SK-N-SH (cell line): ENCODE measurements at regions not wholly inside any gene's neighbourhood (a gene's known extent, or its start where the extent isn't known, plus 50 kb on each side); places are given as distances from the start of the nearest gene placed in this dataset.

Source experiments
- CTCF ChIA-PET: fragments of 300-600, 350-600 bp; formaldehyde crosslinking; extraction: SDS; loops from one replicate; lab custom pipeline; 2021; lab: Yijun Ruan, JAX
- POLR2A ChIA-PET: fragments of 350-600 bp; sonication (Branson Sonifier 250); formaldehyde crosslinking; extraction: SDS; loops from one replicate; lab custom pipeline; 2020; ENCODE audit warnings: antibody characterized with exemption, inconsistent platforms; lab: Yijun Ruan, JAX
- DNase-seq: peaks from one replicate; pipeline ENCODE4 v3.0.0; 2012
- H2AFZ ChIP-seq: fragments of 200-600 bp; sonication (generic); 2 replicates; pipeline ENCODE4 v1.8.1; 2016; ENCODE audit warnings: antibody characterized with exemption, mild to moderate bottlenecking, low read depth
- H3F3A ChIP-seq: fragments of 200-600 bp; sonication (generic); replicated peaks from 2 replicates; pipeline ENCODE3; 2016; ENCODE audit warnings: antibody characterized with exemption, mild to moderate bottlenecking; ENCODE audit not compliant: insufficient read depth
- H3K27ac ChIP-seq, 2 experiments: fragments of 200-500 bp in 1 of 2; fragments of 200-600 bp in 1 of 2; sonication (Bioruptor generic) in 1 of 2; sonication (generic), shearing (Covaris generic) in 1 of 2; 2 replicates each; pipeline versions ENCODE4 v1.5.1 to v1.6.1; 2014 to 2016; ENCODE audit warnings: low read depth in 2 of 2, inconsistent platforms in 1 of 2, low read length in 1 of 2, mild to moderate bottlenecking in 1 of 2, mixed read lengths in 1 of 2
- H3K27me3 ChIP-seq: fragments of 200-600 bp; sonication (generic), shearing (Covaris generic); 2 replicates; pipeline ENCODE4 v1.6.1; 2016; ENCODE audit warnings: mixed run types; ENCODE audit not compliant: insufficient read depth
- H3K36me3 ChIP-seq, 2 experiments: fragments of 200-500 bp in 1 of 2; fragments of 200-600 bp in 1 of 2; sonication (Bioruptor generic) in 1 of 2; sonication (generic) in 1 of 2; replicated peaks in 1 of 2; 2 replicates each; pipeline versions ENCODE3 to v1.5.1; 2014 to 2016; ENCODE audit warnings: low read length in 1 of 2, mild to moderate bottlenecking in 1 of 2; ENCODE audit not compliant: insufficient read depth in 2 of 2, control insufficient read depth in 1 of 2
- H3K4me1 ChIP-seq, 2 experiments: fragments of 200-500 bp in 1 of 2; fragments of 200-600 bp in 1 of 2; sonication (Bioruptor generic) in 1 of 2; sonication (generic), shearing (Covaris generic) in 1 of 2; 2 replicates each; pipeline versions ENCODE4 v1.5.1 to v1.6.1; 2014 to 2016; ENCODE audit warnings: low read depth in 1 of 2, low read length in 1 of 2, mixed run types in 1 of 2; ENCODE audit not compliant: insufficient read depth in 2 of 2, control insufficient read depth in 1 of 2
- H3K4me2 ChIP-seq: fragments of 200-600 bp; sonication (generic), shearing (Covaris generic); 2 replicates; pipeline ENCODE4 v1.6.1; 2017; ENCODE audit warnings: mixed run types
- H3K4me3 ChIP-seq, 2 experiments: fragments of 200-500 bp in 1 of 2; fragments of 200-600 bp in 1 of 2; sonication (Bioruptor generic) in 1 of 2; sonication (generic), shearing (Covaris generic) in 1 of 2; 2 replicates each; pipeline versions ENCODE4 v1.5.1 to v1.8.1; 2014 to 2016; ENCODE audit warnings: low read depth in 2 of 2, inconsistent platforms in 1 of 2, low read length in 1 of 2, mild to moderate bottlenecking in 1 of 2, mixed read lengths in 1 of 2, moderate library complexity in 1 of 2
- H3K79me2 ChIP-seq: fragments of 200-600 bp; sonication (generic); 2 replicates; pipeline ENCODE4 v1.8.1; 2017; ENCODE audit warnings: mild to moderate bottlenecking; ENCODE audit not compliant: insufficient read depth
- H3K9ac ChIP-seq: fragments of 200-600 bp; sonication (generic); 2 replicates; pipeline ENCODE4 v1.6.1; 2017; ENCODE audit warnings: mixed run types
- H3K9me2 ChIP-seq: fragments of 200-600 bp; sonication (generic); 2 replicates; pipeline ENCODE4 v1.6.1; 2017; ENCODE audit warnings: mixed run types
- H3K9me3 ChIP-seq: fragments of 200-600 bp; sonication (generic); 2 replicates; pipeline ENCODE4 v1.6.1; 2017; ENCODE audit warnings: mixed run types, mild to moderate bottlenecking, moderate library complexity
- H4K20me1 ChIP-seq: fragments of 200-600 bp; sonication (generic); 2 replicates; pipeline ENCODE4 v1.6.1; 2017; ENCODE audit warnings: mild to moderate bottlenecking, mixed run types; ENCODE audit not compliant: insufficient read depth
- CHD2 ChIP-seq: fragments of 150-350 bp; IDR thresholded peaks from 2 replicates; pipeline ENCODE4 v1.6.1; 2018; ENCODE audit warnings: low read length; ENCODE audit not compliant: partially characterized antibody
- CTCF ChIP-seq: fragments of 200-600 bp; sonication (generic); IDR thresholded peaks from 2 replicates; pipeline ENCODE4 v1.6.1; 2017; ENCODE audit warnings: antibody characterized with exemption, mild to moderate bottlenecking, moderate library complexity
- ELF1 ChIP-seq: IDR thresholded peaks from 2 replicates; pipeline ENCODE4 v1.4.0; 2012
- EP300 ChIP-seq, 2 experiments: IDR thresholded peaks; 2 replicates each; pipeline versions ENCODE4 v1.4.0 to v1.6.1; 2012; ENCODE audit warnings: borderline replicate concordance in 1 of 2, low read depth in 1 of 2, low read length in 1 of 2
- EZH2phosphoT487 ChIP-seq: fragments of 200-600 bp; sonication (generic); IDR thresholded peaks from 2 replicates; pipeline ENCODE4 v1.6.1; 2017; ENCODE audit warnings: low read depth, mixed run types, mild to moderate bottlenecking, antibody characterized with exemption, moderate library complexity, borderline replicate concordance
- FOSL2 ChIP-seq: IDR thresholded peaks from 2 replicates; pipeline ENCODE4 v1.4.0; 2012; ENCODE audit warnings: low read depth, mild to moderate bottlenecking, moderate library complexity, borderline replicate concordance
- JUND ChIP-seq: IDR thresholded peaks from 2 replicates; pipeline ENCODE4 v1.4.0; 2012
- MEF2A ChIP-seq: IDR thresholded peaks from 2 replicates; pipeline ENCODE4 v1.4.0; 2012; ENCODE audit warnings: low read depth, borderline replicate concordance
- NFIC ChIP-seq: IDR thresholded peaks from 2 replicates; pipeline ENCODE4 v1.4.0; 2012; ENCODE audit warnings: borderline replicate concordance
- NRF1 ChIP-seq: IDR thresholded peaks from 2 replicates; pipeline ENCODE4 v1.6.1; 2012; ENCODE audit warnings: low read depth, mild to moderate bottlenecking, low read length
- RAD21 ChIP-seq: IDR thresholded peaks from 2 replicates; pipeline ENCODE4 v1.6.1; 2012; ENCODE audit warnings: mild to moderate bottlenecking, low read length
- RXRA ChIP-seq: IDR thresholded peaks from 2 replicates; pipeline ENCODE4 v1.4.0; 2012; ENCODE audit warnings: low read depth, mild to moderate bottlenecking, borderline replicate concordance
- SIN3A ChIP-seq: IDR thresholded peaks from 2 replicates; pipeline ENCODE4 v1.6.1; 2012; ENCODE audit warnings: low read depth, mild to moderate bottlenecking, low read length, moderate library complexity, borderline replicate concordance
- TAF1 ChIP-seq: IDR thresholded peaks from 2 replicates; pipeline ENCODE4 v1.6.1; 2012; ENCODE audit warnings: low read depth, mild to moderate bottlenecking, low read length, moderate library complexity, borderline replicate concordance
- USF2 ChIP-seq: fragments of 150-350 bp; IDR thresholded peaks from 2 replicates; pipeline ENCODE4 v1.6.1; 2017; ENCODE audit warnings: antibody characterized with exemption, low read length, low read depth, borderline replicate concordance
- YY1 ChIP-seq: IDR thresholded peaks from 2 replicates; pipeline ENCODE4 v1.4.0; 2012; ENCODE audit warnings: low read depth, mild to moderate bottlenecking
- ZBTB33 ChIP-seq: IDR thresholded peaks from 2 replicates; pipeline ENCODE4 v1.4.0; 2012; ENCODE audit warnings: low read depth, borderline replicate concordance
- WGBS: methylation state at CpG from one replicate; pipeline ENCODE4 v1.1.6; 2017; ENCODE audit warnings: low lambda C conversion rate; 5-methylcytosine and 5-hydroxymethylcytosine counted together
- TF ChIP-seq, protein P1 (sequence below): IDR thresholded peaks from 2 replicates; pipeline ENCODE4 v1.4.0; 2012; ENCODE audit warnings: low read depth, borderline replicate concordance
- TF ChIP-seq, protein P2 (sequence below): IDR thresholded peaks from 2 replicates; pipeline ENCODE4 v1.4.0; 2012; ENCODE audit warnings: low read depth

DNA sequence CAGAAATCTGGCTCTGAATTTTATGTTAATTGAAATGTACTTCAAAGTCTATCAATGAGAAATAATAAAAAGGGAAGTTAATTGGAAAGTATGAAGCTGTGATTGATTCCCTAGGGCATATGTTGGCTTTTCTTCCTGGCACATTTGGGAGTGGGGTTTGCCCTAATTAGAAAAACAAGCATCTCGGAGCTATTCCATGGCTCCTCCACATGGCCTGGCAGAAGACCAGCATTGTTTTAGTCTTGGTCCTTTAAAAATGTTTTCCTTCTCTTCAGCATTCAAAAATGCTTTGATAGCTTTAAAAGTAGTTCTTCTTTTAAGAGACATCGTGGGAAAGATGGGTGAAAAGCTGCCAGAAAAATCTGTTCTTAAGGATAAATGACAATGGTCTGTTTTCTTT lies 445.5 kb upstream of the PKDCC start:
- H3K4me2 ChIP-seq, result no peak overlapping the region
- no peaks in the 10 kb centered on the region for H3K9me3 ChIP-seq
- no peak for DNase-seq
- H3K79me2 ChIP-seq, result no peaks in the 10 kb centered on the region
- H2AFZ ChIP-seq, result no peak overlapping the region
- H4K20me1 ChIP-seq, result no peaks in the 10 kb centered on the region
- no peaks in the 10 kb centered on the region for H3K36me3 ChIP-seq
- H3K4me1 ChIP-seq, result peaks cover 0 to 22% of the 10 kb centered on the region in 2 experiments; a peak in 1 of 4 replicates
- no peaks in the 10 kb centered on the region for H3K27me3 ChIP-seq
- WGBS, result 23% methylated on average over 2 of the region's 2 CpGs
- H3K9me2 ChIP-seq, result no peaks in the 10 kb centered on the region
- H3K4me3 ChIP-seq, result no peak overlapping the region
- no peaks in the 10 kb centered on the region for H3F3A ChIP-seq
- H3K9ac ChIP-seq, result no peak overlapping the region
- TF ChIP-seq CHD2, result no peak
- TF ChIP-seq FOSL2, result no peak
- no peak for TF ChIP-seq NFIC
- no peak for TF ChIP-seq RXRA
- no peak for TF ChIP-seq SIN3A
- TF ChIP-seq, protein P1, sequence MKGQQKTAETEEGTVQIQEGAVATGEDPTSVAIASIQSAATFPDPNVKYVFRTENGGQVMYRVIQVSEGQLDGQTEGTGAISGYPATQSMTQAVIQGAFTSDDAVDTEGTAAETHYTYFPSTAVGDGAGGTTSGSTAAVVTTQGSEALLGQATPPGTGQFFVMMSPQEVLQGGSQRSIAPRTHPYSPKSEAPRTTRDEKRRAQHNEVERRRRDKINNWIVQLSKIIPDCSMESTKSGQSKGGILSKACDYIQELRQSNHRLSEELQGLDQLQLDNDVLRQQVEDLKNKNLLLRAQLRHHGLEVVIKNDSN, result no peak
- TF ChIP-seq ZBTB33, result no peak
- no peak for TF ChIP-seq JUND
- TF ChIP-seq TAF1, result no peak
- TF ChIP-seq RAD21, result no peak
- TF ChIP-seq EZH2phosphoT487, result no peak
- TF ChIP-seq, protein P2, sequence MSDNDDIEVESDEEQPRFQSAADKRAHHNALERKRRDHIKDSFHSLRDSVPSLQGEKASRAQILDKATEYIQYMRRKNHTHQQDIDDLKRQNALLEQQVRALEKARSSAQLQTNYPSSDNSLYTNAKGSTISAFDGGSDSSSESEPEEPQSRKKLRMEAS, result no peak
- no peak for TF ChIP-seq MEF2A
- TF ChIP-seq EP300 (IDR thresholded peaks at IDR 0.05; ENCODE audit: borderline replicate concordance in 1 of 2, low read depth in 1 of 2, low read length in 1 of 2), result no peak
- ChIA-PET POLR2A (no interaction called here), CTCF (interaction anchor here (0.8 kb wide), 1 partner anchor 55 kb away, joined by 3 read pairs; no protein-coding TSS in a partner anchor)
- no peak overlapping the region for H3K27ac ChIP-seq

GRCh38 chr2:41605311-41605710 lies 442.5 kb upstream of the PKDCC start:
- no peaks in the 10 kb centered on the region for H3F3A ChIP-seq

More at GRCh38 chr2:41605311-41605710, 442.5 kb upstream of the PKDCC start:
- Histone ChIP-seq H4K20me1 (no peaks in the 10 kb centered on the region), H3K27me3 (no peaks in the 10 kb centered on the region), H3K9me2 (no peaks in the 10 kb centered on the region), H3K27ac (no peak overlapping the region), H3K36me3 (no peaks in the 10 kb centered on the region), H3K79me2 (no peaks in the 10 kb centered on the region), H3K9me3 (no peaks in the 10 kb centered on the region), H3K4me3 (no peak overlapping the region), H3K4me1 (no peaks in the 10 kb centered on the region; a peak in 1 of 4 replicates), H2AFZ (no peak overlapping the region), H3K4me2 (no peak overlapping the region), H3K9ac (no peak overlapping the region)
- no peak for TF ChIP-seq YY1
- no peak for TF ChIP-seq CTCF
- no peak for TF ChIP-seq ELF1
- no peak for TF ChIP-seq NRF1
- TF ChIP-seq MEF2A, result no peak
- no peak for TF ChIP-seq USF2
- TF ChIP-seq TAF1, result no peak
- TF ChIP-seq ZBTB33, result no peak
- no peak for TF ChIP-seq NFIC
- TF ChIP-seq FOSL2, result no peak
- 39% methylated on average over 1 of the region's 1 CpG for WGBS
- ChIA-PET CTCF (interaction anchor here (1.6 kb wide), 1 partner anchor 42 kb away, joined by 3 read pairs; no protein-coding TSS in a partner anchor), POLR2A (no interaction called here)
- no peak for DNase-seq
